ENCODE measurements at regions not wholly inside any gene's neighbourhood (a gene's known extent, or its start where the extent isn't known, plus 50 kb on each side); places are given as distances from the start of the nearest gene placed in this dataset.

DNA sequence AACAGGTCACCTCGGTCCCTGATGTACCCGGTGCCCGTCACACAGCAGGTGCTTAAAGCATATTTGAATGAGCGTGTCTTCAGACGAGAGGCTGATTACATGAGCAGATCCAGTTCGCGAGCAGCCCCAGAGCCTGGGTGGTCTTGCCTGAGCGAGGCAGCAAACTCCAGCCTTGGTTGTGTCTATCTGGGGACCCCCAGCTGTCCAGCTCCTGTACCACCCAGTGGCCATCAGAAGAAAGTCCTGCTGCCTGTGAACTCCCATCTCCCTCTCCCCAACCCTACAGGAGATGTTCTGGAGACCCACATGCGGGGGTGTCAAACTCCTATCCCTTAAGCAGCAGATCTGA lies 174.2 kb downstream of the PHETA1 start:
- H3K9me3 ChIP-seq (ENCODE audit: control insufficient read depth, low read length), result no peaks in the 10 kb centered on the region
- H3K4me3 ChIP-seq (ENCODE audit: extremely low read depth, insufficient read depth, low read length, poor library complexity, severe bottlenecking), result no peak overlapping the region
- WGBS, 2 experiments (ENCODE audit: insufficient coverage in 2 of 2), result 80 to 88% methylated on average over 9 of the region's 9 CpGs
- no peaks in the 10 kb centered on the region for H3K36me3 ChIP-seq (ENCODE audit: control insufficient read depth, insufficient read depth, low read length)
- H3K4me1 ChIP-seq (ENCODE audit: control insufficient read depth, insufficient read depth, low read length, poor library complexity, severe bottlenecking), result no peaks in the 10 kb centered on the region
- H3K27ac ChIP-seq (ENCODE audit: low read depth, low read length, severe bottlenecking), result no peak overlapping the region

DNA sequence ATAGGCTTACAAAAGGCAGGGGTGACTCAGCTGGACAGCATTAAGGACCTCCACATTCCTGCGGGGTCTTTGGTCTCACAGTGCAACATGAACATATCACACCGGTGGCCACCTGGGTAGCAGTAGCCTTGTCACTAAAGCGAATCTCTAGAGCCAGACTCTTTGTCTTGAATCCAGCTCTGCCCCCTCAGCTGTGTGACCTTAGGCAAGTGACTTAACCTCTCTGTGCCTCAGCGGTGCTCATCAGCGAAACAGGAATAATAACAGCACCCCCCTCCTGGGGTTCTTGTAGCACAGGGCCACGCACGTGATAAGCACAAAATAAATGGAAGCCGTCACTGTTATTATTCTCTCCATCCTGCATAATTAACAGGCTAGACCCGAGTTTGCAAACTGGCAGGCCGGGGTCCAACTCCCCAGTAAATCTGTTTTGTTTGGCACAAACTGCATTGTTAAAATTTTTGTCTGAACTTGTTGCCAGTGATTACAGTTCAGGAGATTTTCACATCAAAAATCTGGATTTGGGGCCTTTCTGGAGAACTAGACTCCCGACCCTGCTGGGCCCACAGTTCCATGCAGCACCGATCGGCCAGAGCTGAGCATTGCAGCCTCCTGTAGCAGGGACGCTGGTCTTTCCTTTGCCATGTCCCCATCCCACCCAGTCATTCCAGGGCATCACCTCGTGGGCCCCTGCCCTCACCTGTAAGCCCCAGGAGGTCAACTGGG lies 174.8 kb downstream of the PHETA1 start:
- H3K4me3 ChIP-seq (ENCODE audit: extremely low read depth, insufficient read depth, low read length, poor library complexity, severe bottlenecking), result no peak overlapping the region
- H3K36me3 ChIP-seq (ENCODE audit: control insufficient read depth, insufficient read depth, low read length), result no peaks in the 10 kb centered on the region
- no peaks in the 10 kb centered on the region for H3K9me3 ChIP-seq (ENCODE audit: control insufficient read depth, low read length)
- H3K4me1 ChIP-seq (ENCODE audit: control insufficient read depth, insufficient read depth, low read length, poor library complexity, severe bottlenecking), result no peaks in the 10 kb centered on the region
- H3K27ac ChIP-seq (ENCODE audit: low read depth, low read length, severe bottlenecking), result no peak overlapping the region
- 87 to 91% methylated on average over 12 to 15 of the region's 15 CpGs for WGBS, 2 experiments (ENCODE audit: insufficient coverage in 2 of 2)

DNA sequence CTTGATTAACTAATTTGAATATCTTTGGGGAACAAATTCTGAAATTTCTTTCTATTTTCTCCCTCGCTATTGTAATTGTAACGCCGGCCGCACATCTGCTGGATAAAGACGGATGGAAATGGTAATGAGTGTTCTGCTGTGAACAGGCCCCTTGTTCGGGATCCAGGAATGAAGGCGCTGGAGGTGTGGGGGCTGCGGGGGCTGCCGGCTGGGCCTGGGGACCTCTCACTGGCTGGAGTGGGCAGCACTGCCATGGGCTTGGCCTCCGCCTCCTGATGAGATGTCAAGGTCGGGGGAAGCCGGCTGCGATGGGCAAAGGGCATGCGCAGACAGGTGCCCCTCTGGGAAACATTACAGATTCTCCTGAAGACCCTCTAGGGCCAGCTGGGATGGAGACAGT lies 175.4 kb downstream of the PHETA1 start:
- H3K27ac ChIP-seq (ENCODE audit: low read depth, low read length, severe bottlenecking), result no peak overlapping the region

DNA sequence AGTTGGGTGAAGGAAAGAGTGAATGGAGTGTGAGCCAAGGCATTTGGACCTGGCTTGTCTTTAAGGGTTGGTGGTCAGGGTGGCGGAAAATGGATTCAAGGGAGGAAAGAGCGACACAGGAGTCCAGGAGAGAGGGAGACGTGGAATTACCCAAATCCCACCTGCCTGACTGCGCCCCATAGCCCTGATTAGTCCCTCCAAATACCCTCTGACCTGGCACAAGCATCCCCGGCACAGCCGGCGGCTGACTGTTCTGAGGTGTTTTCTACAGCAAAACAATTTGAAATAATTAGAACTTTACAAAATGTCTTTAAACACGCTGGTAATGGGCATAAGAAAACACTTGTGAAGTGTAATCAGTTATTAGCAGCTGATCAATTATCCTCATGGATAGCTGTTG lies 175.8 kb downstream of the PHETA1 start:
- Histone ChIP-seq H3K9me3 (ENCODE audit: control insufficient read depth, low read length) (no peaks in the 10 kb centered on the region), H3K27ac (ENCODE audit: low read depth, low read length, severe bottlenecking) (no peak overlapping the region), H3K36me3 (ENCODE audit: control insufficient read depth, insufficient read depth, low read length) (no peaks in the 10 kb centered on the region), H3K4me3 (ENCODE audit: extremely low read depth, insufficient read depth, low read length, poor library complexity, severe bottlenecking) (no peak overlapping the region), H3K4me1 (ENCODE audit: control insufficient read depth, insufficient read depth, low read length, poor library complexity, severe bottlenecking) (no peaks in the 10 kb centered on the region)
- WGBS, 2 experiments (ENCODE audit: insufficient coverage in 2 of 2), result 92 to 100% methylated on average over 2 of the region's 8 CpGs

More for the DNA sequence above, 175.4 kb downstream of the PHETA1 start:
- no peaks in the 10 kb centered on the region for H3K4me1 ChIP-seq (ENCODE audit: control insufficient read depth, insufficient read depth, low read length, poor library complexity, severe bottlenecking)
- no peaks in the 10 kb centered on the region for H3K36me3 ChIP-seq (ENCODE audit: control insufficient read depth, insufficient read depth, low read length)
- H3K9me3 ChIP-seq (ENCODE audit: control insufficient read depth, low read length), result no peaks in the 10 kb centered on the region
- no peak overlapping the region for H3K4me3 ChIP-seq (ENCODE audit: extremely low read depth, insufficient read depth, low read length, poor library complexity, severe bottlenecking)
- 74 to 76% methylated on average over 4 to 12 of the region's 14 CpGs for WGBS, 2 experiments (ENCODE audit: insufficient coverage in 2 of 2)

DNA sequence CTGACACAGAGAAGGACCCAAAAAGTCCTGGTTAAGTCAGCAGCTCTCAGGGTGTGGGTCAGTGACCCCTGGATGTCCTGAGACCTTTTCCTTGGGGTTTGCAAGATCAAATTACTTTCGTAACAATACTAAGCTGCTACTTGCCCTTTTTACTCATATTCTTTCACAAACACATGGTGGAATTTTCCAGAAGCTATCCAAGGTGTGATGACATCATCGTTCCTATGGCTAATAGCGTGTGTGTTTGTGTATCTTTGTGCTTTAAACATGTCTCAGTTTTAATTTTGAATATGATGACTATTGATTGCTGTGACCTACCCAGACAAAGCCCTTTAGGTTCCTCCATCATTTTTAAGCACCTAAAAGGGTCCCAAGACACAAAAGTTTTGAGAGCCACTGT lies 176.2 kb downstream of the PHETA1 start:
- Histone ChIP-seq H3K9me3 (ENCODE audit: control insufficient read depth, low read length) (no peaks in the 10 kb centered on the region), H3K36me3 (ENCODE audit: control insufficient read depth, insufficient read depth, low read length) (no peaks in the 10 kb centered on the region), H3K4me1 (ENCODE audit: control insufficient read depth, insufficient read depth, low read length, poor library complexity, severe bottlenecking) (no peaks in the 10 kb centered on the region), H3K4me3 (ENCODE audit: extremely low read depth, insufficient read depth, low read length, poor library complexity, severe bottlenecking) (no peak overlapping the region), H3K27ac (ENCODE audit: low read depth, low read length, severe bottlenecking) (no peak overlapping the region)
- 100% methylated on average over 1 of the region's 3 CpGs; no CpG with 5 or more reads in 1 of the 2 experiments for WGBS, 2 experiments (ENCODE audit: insufficient coverage in 2 of 2)

DNA sequence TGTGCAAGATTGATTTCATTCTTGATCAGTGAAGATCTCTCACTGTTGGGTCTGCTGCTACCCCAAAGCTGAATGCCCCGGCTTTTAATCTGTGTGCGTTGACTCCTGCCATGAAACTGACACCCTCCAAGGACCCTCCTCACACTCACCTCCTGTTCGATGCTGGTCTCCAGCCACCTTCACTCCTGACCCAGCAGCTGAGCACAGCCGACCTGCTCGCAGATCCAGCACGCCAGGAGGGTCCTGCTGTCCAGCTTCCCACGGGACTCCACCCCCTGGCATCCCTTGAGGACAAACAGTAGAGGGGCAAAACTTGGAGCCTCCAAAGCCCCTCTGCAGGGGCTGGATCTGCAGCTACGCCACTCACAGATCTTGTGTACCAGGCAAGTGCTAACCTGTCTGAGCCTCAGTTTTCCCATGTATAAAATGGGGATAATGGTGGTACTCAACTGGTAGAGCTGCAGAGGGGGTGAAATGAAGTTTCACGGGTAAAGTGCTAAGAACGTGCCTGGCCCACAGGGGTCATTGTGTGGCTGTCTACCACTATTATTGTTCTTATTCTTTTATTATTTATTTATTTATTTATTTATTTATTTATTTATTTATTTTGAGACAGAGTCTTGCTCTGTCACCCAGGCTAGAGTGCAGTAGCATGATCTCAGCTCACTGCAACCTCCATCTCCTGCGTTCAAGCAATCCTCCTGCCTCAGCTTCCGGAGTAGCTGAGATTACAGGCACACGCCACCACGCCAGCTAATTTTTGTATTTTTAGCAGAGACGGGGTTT lies 178.0 kb downstream of the PHETA1 start:
- Histone ChIP-seq H3K4me3 (ENCODE audit: extremely low read depth, insufficient read depth, low read length, poor library complexity, severe bottlenecking) (no peak overlapping the region), H3K9me3 (ENCODE audit: control insufficient read depth, low read length) (no peaks in the 10 kb centered on the region), H3K4me1 (ENCODE audit: control insufficient read depth, insufficient read depth, low read length, poor library complexity, severe bottlenecking) (no peaks in the 10 kb centered on the region), H3K36me3 (ENCODE audit: control insufficient read depth, insufficient read depth, low read length) (no peaks in the 10 kb centered on the region), H3K27ac (ENCODE audit: low read depth, low read length, severe bottlenecking) (no peak overlapping the region)
- WGBS, 2 experiments (ENCODE audit: insufficient coverage in 2 of 2), result 92 to 96% methylated on average over 10 to 13 of the region's 15 CpGs

DNA sequence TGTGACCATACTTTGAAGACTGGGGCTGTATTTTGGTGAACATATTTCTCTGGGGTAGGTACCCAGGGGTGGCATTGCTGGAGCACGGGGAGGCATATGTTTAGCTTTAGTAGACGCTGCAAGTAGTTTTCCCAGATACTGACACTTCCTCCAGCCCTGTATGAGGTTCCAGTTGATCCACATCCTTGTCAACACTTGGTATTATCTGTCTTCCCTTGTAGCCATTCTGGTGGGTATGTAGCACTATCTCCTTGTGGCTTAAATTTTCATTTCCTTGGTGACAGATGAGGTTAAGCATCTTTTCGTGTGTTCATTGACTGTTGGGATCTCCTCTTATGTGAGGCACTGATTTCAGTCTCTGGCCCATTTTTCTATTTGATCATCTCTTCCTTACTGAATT lies 179.1 kb downstream of the PHETA1 start:
- H3K4me3 ChIP-seq (ENCODE audit: extremely low read depth, insufficient read depth, low read length, poor library complexity, severe bottlenecking), result no peak overlapping the region
- no peaks in the 10 kb centered on the region for H3K9me3 ChIP-seq (ENCODE audit: control insufficient read depth, low read length)
- no peaks in the 10 kb centered on the region for H3K36me3 ChIP-seq (ENCODE audit: control insufficient read depth, insufficient read depth, low read length)
- WGBS, 2 experiments (ENCODE audit: insufficient coverage in 2 of 2), result 90 to 100% methylated on average over 2 to 3 of the region's 3 CpGs
- no peaks in the 10 kb centered on the region for H3K4me1 ChIP-seq (ENCODE audit: control insufficient read depth, insufficient read depth, low read length, poor library complexity, severe bottlenecking)
- no peak overlapping the region for H3K27ac ChIP-seq (ENCODE audit: low read depth, low read length, severe bottlenecking)

DNA sequence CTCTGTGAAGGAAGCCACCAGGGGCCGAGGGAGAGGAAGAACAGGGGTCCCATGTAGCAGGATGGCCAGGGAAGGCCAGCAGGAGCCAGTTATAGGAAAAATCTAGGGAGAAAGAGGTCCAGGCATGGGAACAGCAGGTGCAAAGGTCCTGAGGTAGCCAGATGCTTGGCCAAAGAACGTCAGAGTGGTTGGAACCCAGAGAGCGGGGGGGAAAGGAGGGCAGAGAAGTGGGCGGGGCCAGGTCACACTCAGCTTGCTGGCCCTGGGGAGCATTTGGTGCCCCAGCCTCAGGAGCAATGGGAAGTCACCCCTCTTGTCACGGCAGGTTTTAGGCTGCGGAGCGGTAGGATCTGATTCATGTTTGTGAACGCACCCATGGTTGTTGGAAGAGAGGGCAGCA lies 180.5 kb downstream of the PHETA1 start:
- no peaks in the 10 kb centered on the region for H3K36me3 ChIP-seq (ENCODE audit: control insufficient read depth, insufficient read depth, low read length)

DNA sequence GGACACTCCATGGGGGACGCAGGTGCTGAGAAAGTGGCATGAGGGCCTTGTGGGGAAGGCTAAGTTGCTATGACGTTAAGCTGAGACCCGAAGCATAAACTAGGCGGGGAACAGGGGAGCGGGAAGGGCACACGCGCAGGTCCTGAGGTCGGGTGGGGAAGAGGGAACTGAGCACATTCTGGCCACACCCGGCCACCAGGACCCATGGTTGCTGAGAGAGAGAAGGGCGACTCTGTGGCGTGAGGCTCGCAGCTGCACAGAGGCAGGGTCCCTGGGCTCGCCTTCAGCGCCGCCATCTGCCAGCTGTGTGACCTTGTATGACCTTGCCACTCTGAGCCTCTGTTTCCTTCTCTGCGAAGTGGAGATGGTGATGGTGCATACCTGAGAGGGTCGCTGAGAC lies 182.5 kb downstream of the PHETA1 start:
- Histone ChIP-seq H3K36me3 (ENCODE audit: control insufficient read depth, insufficient read depth, low read length) (no peaks in the 10 kb centered on the region), H3K9me3 (ENCODE audit: control insufficient read depth, low read length) (no peaks in the 10 kb centered on the region), H3K27ac (ENCODE audit: low read depth, low read length, severe bottlenecking) (no peak overlapping the region), H3K4me3 (ENCODE audit: extremely low read depth, insufficient read depth, low read length, poor library complexity, severe bottlenecking) (no peak overlapping the region), H3K4me1 (ENCODE audit: control insufficient read depth, insufficient read depth, low read length, poor library complexity, severe bottlenecking) (no peaks in the 10 kb centered on the region)
- 90 to 92% methylated on average over 14 to 15 of the region's 17 CpGs for WGBS, 2 experiments (ENCODE audit: insufficient coverage in 2 of 2)

More for the DNA sequence above, 180.5 kb downstream of the PHETA1 start:
- H3K27ac ChIP-seq (ENCODE audit: low read depth, low read length, severe bottlenecking), result no peak overlapping the region
- no peak overlapping the region for H3K4me3 ChIP-seq (ENCODE audit: extremely low read depth, insufficient read depth, low read length, poor library complexity, severe bottlenecking)
- H3K4me1 ChIP-seq (ENCODE audit: control insufficient read depth, insufficient read depth, low read length, poor library complexity, severe bottlenecking), result no peaks in the 10 kb centered on the region
- H3K9me3 ChIP-seq (ENCODE audit: control insufficient read depth, low read length), result no peaks in the 10 kb centered on the region
- WGBS, 2 experiments (ENCODE audit: insufficient coverage in 2 of 2), result 82 to 92% methylated on average over 7 of the region's 8 CpGs

DNA sequence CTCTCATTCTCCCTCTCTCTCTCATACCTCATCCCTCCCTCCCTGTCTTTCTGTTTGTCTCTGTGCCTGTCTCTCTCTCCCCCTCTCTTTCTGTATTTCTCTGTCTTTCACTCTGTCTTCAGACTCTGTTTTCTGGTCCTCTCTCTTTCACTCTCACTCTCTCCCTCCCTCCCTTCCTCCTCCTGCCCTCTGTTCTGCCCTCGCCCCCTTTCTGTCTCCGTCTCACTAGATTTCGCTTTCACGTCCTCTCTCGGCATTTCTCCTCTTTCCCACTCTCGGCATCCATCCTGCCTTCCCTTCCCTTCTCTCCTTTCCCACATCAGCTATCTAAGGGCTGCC lies 183.0 kb downstream of the PHETA1 start:
- Histone ChIP-seq H3K4me1 (ENCODE audit: control insufficient read depth, insufficient read depth, low read length, poor library complexity, severe bottlenecking) (no peaks in the 10 kb centered on the region), H3K4me3 (ENCODE audit: extremely low read depth, insufficient read depth, low read length, poor library complexity, severe bottlenecking) (no peak overlapping the region), H3K9me3 (ENCODE audit: control insufficient read depth, low read length) (no peaks in the 10 kb centered on the region), H3K27ac (ENCODE audit: low read depth, low read length, severe bottlenecking) (no peak overlapping the region), H3K36me3 (ENCODE audit: control insufficient read depth, insufficient read depth, low read length) (no peaks in the 10 kb centered on the region)
- WGBS, 2 experiments (ENCODE audit: insufficient coverage in 2 of 2), result 82% methylated on average over 6 of the region's 6 CpGs; no CpG with 5 or more reads in 1 of the 2 experiments

Data from mesodermal cell (in vitro differentiated cells).